D341Med (cell line): ENCODE measurements at regions not wholly inside any gene's neighbourhood (a gene's known extent, or its start where the extent isn't known, plus 50 kb on each side); places are given as distances from the start of the nearest gene placed in this dataset.
"Not testable (repeated sequence)": the region's sequence is repeated elsewhere in the genome, so short reads cannot be mapped to it uniquely, and the experiment has no call there.

Experiments used
- DNase-seq: peaks from one replicate; pipeline ENCODE4 v3.0.0; 2012; ENCODE audit warnings: low spot score

- DNase-seq = peak; percentile 16
Measured at GRCh38 chr2:2662037-2662846, 331.2 kb upstream of the MYT1L start.

DNA sequence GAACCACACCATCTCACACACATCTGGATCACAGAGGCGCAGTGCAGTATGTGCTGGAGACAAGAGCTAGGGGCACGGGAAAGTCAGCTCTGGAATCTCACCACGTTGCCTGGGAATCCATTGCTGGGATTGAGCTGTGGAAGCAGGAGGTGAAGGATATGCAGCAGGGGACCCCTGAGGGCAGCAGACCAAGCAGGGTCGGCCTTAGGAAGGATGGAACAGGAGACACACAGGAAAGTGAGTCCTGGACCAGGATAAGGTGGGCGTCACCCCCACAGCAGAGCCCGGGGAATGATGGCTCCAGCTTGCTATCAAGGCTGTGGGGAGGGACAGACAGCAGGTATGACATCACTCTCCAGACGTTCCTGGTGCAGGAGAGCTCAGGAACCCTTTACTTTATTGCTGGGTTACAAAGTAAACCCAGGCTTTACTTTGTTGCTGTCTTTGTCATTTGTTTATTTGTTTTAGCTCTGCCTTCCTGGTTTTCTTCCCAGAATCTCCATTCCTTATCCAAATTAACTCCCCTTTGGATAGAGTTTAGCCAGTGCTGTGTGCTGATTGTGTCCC lies 329.8 kb upstream of the MYT1L start:
- peak; percentile 6 for DNase-seq

GRCh38 chr2:2657121-2657962 lies 326.3 kb upstream of the MYT1L start:
- DNase-seq = no peak

DNA sequence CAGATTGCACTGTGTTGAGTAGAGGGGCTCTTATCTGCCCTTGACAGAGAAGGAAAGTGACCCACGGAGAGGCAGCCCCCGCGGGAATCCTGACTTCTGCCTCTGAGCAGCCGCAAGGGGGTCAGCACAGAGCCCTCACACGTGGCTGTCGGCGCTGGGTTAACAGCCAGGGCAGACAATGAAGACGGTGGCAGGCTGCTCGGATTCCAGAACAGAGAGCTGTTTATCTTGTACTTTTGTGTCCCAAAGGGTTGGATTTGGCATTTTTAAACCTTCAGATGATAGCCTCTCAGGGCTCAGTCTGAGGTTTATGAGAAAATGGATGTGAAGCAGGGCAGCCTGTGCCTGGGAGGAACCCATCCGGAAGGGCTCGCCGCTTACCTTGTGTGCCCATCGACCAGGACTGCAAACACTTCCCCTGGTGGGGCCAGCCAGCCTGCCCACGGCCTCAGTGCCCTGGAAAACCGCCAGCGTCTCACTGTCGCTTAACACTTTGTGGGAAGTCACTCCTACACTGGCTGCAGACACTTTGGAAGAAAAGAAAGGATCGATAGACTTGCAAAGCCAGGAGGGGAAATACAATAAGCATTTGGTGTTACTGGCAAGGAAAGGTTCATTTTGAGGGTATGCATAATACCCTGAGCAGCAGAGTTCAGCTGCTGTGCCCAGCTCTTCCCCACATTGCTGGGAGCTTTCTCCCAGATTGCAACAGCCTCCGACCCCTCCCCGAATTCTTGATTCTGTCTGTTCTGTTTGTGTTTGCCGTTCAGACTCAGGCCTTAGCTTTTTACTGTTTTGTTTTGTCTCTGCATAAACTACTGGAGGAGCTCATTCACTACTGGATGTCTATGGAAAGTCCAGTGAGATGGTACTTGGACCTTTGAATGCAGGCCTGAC lies 325.3 kb upstream of the MYT1L start:
- DNase-seq = no peak

GRCh38 chr2:2655453-2656114 lies 324.5 kb upstream of the MYT1L start:
- DNase-seq = no peak

DNA sequence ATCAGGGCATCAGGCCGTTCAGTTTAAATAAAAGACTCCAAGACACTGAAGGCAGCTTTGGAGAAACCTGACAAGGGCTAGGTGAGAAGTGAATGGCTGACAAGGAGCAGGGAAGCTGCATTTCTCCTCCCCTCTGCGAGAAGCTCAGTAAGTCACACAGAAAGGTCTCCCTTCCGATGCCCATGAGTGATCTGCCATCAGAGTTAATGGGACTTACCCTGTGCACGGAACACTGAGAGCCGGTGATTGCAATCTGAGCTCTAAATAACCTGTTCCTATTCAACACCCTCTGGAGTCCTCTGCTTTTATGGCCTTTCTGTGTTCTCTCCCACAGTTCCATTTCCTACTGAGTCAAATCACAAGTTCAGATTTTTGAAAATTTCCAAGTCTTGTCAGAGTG lies 322.2 kb upstream of the MYT1L start:
- DNase-seq = no peak

DNA sequence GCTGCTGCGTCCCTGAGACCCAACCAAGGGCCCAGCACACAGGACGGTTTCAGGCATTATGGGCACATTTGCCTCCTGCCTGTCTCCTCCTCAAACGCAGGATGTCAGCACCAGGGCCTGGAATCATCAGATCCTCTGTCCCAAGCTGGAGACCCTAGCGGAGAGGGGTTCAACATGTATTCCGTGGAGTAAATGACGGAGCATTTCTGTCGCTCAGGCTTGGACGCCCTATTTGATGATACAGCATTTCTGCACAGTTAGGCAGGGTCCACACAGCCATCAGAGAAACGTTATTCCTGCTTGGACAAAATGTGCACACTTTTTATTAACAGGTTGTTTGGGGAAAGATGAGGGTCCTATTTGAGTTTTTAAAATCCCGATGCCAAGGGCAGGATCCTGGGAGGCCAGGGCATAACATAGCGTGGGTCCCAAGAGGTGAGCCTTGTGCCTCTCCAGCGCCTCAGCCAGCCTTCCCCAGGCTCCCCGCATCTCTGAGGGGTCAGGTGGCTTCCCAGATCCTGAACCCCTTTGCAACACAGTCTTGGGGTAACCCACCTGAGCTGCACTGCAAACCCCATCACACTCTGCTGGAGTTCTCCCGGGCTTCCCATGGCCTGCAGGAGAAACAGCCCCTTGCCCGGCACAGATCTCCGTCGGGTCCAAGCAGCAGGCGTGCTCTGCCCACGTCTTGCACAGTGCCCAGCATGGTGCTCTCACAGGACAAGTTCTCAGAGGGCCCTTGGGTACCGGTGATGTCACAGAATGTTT lies 319.7 kb upstream of the MYT1L start:
- DNase-seq = no peak

- no peak for DNase-seq
Measured at GRCh38 chr2:2649109-2650072, 318.3 kb upstream of the MYT1L start.

DNA sequence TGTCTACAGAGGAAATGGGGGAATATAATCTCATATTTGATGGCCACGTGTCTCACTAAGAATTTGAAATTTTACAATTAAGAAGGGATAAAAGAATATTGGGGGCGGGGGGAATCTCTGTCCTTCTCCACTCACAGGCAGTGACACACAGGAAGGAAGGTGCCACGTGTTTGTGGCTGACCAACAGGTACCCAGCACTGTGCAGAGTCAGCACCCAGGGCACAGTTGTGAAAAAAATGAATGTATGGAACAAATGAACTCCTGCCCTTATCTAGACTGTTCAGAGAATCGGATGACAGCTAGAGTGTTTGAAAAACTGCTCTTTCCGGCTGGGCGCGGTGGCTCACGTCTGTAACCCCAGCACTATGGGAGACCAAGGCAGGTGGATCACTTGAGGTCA lies 317.0 kb upstream of the MYT1L start:
- no peak for DNase-seq

GRCh38 chr2:2647141-2647541 lies 316.1 kb upstream of the MYT1L start:
- DNase-seq = no peak

DNA sequence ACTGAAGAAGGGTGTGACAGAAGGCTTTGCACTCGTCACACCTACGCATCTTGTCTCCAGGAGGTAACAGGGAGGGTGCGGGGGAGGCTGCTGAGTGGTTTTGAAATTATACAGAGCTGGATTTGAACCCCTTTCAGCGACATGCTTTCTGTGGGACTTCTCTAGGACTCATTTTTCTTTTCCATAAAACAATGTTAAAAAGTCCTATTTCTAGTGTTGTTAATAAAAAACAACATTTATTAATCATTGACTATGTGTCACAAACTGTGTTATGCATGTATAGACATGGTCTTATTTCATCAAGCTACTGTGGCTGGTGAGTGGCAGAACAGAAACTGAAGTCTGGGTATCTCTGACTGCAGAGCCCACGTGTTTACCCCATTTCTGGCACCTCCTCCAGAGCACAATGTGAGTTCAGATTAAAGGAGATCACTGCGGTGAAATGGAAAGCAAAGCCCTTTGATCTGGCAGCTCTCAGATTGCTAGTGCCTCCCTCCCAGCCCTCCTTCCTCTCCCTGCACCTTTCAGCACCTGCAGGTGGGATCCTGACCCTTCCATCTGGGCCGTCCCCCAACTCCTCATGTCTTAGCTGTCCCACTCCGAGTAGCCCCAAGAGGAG lies 315.5 kb upstream of the MYT1L start:
- no peak for DNase-seq

GRCh38 chr2:2645162-2645855 lies 314.2 kb upstream of the MYT1L start:
- DNase-seq = no peak

DNA sequence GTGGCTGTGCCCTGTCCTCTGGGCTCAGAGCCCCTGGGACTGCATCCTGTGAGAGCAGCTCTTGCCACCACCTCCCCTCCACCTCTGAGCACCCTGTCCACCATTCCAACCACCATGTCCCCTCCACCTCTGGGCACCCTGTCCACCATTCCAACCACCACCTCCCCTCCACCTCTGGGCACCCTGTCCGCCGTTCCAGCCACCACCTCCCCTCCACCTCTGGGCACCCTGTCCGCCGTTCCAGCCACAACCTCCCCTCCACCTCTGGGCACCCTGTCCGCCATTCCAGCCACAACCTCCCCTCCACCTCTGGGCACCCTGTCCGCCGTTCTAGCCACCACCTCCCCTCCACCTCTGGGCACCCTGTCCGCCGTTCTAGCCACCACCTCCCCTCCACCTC lies 313.7 kb upstream of the MYT1L start:
- DNase-seq = not testable (repeated sequence)

DNA sequence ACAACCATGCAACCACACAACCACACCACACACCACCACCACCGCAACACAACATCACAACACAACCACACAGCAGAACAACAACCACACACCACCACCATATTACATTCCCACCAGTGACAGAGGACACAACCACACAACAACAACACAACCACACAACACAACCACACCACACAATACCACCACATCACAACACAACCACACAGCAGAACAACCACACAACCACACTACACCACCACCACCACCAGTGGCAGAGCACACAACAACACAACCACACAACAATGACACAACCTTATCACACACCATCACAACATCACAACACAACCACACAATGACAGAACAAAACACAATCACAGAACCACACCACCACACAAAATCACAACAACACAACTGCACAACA lies 313.0 kb upstream of the MYT1L start:
- no peak for DNase-seq

DNA sequence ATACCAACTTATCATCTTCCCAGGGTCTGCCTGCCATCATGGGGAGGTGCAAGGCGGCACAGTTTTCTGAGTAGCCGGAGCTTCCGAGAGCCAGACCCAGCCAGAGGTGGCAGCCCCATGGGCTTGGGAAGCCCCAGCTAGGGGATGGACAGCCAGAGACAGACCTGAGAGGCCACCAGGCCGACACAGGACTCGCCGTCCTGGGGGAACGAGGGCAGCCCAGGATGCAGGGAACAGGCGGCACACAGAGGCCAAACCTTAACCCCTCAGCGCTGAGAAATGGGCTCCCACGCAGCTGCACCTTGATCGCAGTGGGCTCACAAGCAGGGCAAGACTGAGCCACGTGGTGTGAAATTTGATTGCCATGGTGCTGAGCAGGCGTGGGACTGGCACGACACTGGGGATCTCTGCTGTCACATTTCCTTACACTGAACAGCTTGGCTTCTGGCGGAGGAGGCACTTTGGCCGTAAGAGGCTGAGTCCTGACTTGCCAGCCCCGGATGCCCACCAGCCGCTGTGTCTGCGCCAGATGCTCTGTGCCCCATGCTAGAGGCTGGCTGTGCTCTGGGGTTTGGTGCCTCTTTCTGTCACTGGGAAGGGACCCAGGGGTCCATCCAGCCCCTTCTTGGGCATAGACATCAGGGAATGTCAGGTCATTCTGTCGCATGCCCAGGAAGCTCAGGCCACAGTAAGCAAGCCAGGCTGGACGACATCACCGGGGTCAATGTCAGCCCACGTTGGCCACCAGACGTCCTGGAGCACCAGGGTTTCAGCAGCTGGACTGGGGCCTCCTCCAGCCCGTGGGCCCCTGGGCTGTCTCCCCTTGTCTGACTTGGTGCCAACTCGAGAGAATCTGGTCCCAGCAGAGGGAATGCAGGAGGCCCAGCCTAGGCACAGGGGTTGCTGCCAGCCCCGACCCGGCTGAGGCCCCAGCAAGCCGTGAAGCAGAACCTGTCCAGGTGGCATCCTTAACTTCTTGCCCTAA lies 312.1 kb upstream of the MYT1L start:
- no peak for DNase-seq

DNA sequence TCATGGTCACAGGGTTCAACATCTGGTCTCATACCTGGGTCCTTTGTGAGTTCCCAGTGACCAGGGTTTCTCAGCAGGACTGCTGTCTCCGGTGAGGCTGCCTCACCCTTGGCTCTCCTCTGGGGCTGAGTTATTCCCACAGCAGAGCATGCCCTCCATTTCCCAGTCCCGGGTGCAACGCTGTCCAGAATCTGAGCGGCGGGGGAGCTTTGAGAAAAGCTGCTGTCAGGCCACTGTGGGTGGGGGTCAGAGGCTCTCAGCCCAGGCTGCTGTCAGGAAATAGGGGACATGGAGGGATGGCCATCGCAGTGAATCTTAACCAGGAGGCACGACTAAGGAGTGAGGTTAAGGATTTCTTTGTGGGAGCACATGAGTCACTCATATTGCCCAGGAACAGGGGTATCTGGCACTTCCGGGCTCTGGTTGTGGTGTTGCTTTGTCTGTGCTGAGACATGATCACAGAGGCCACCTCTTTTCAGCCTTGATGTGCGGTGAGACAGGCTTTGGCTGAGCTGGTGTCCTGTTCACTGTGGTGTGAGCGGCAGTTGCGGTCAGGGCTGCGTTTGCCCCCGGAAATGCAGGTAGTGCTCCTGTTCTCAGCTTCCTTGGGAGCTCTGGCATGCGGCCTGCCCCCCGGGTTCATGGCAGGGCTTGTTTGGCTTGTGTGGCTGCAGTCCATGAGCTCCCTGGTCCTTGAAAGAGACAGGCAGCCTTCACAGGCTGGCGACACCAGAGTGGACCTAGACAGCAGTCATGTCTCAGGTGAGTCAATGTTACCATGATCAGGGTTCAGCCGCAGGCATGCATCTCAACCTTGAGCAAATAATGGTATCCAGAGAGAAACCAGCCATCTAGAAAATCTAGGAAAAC lies 310.7 kb upstream of the MYT1L start:
- DNase-seq = no peak
